Stimulated activated CD8-positive, alpha-beta memory T cell treated with anti-CD3 and anti-CD28 coated beads, Interleukin-2, amount 100 ng/mL, for 48 hours (primary cell): ENCODE measurements at regions not wholly inside any gene's neighbourhood (a gene's known extent, or its start where the extent isn't known, plus 50 kb on each side); places are given as distances from the start of the nearest gene placed in this dataset.
"Not testable (repeated sequence)": the region's sequence is repeated elsewhere in the genome, so short reads cannot be mapped to it uniquely, and the experiment has no call there.

Experiments used
- DNase-seq, 2 donors: peaks; one replicate each; pipeline ENCODE4 v3.0.0-alpha.2; 2020; ENCODE audit warnings: low read depth in 2 of 2

GRCh38 chr14:89065879-89066278 lies 241.4 kb downstream of the TTC8 start:
- no peak for DNase-seq

GRCh38 chr14:89067293-89067972 lies 243.0 kb downstream of the TTC8 start:
- no peak for DNase-seq

- DNase-seq = no peak
Observed at GRCh38 chr14:89078021-89078795, 253.8 kb downstream of the TTC8 start.

GRCh38 chr14:89085231-89085731 lies 260.8 kb downstream of the TTC8 start:
- no peak for DNase-seq

- DNase-seq = no peak
Observed at GRCh38 chr14:89085737-89086382, 261.4 kb downstream of the TTC8 start.

- no peak for DNase-seq
Observed at GRCh38 chr14:89088530-89088929, 264.1 kb downstream of the TTC8 start.

GRCh38 chr14:89089330-89089729 lies 264.9 kb downstream of the TTC8 start:
- DNase-seq = no peak

- no peak for DNase-seq
Observed at GRCh38 chr14:89091781-89092180, 267.3 kb downstream of the TTC8 start.

GRCh38 chr14:89093083-89093730 lies 268.8 kb downstream of the TTC8 start:
- DNase-seq = no peak

GRCh38 chr14:89095036-89095435 lies 270.6 kb downstream of the TTC8 start:
- no peak for DNase-seq

GRCh38 chr14:89096946-89097345 lies 272.5 kb downstream of the TTC8 start:
- no peak for DNase-seq

- DNase-seq = no peak
Observed at GRCh38 chr14:89098254-89098653, 273.8 kb downstream of the TTC8 start.

GRCh38 chr14:89104171-89104817 lies 279.8 kb downstream of the TTC8 start:
- DNase-seq = not testable (repeated sequence)

- DNase-seq = not testable (repeated sequence)
Observed at GRCh38 chr14:89104861-89105260, 280.4 kb downstream of the TTC8 start.
